Retinal pigment epithelial cell (primary cell): ENCODE measurements at regions not wholly inside any gene's neighbourhood (a gene's known extent, or its start where the extent isn't known, plus 50 kb on each side); places are given as distances from the start of the nearest gene placed in this dataset.

ENCODE experiments used
- DNase-seq: peaks from one replicate; pipeline ENCODE4 v3.0.0-alpha.2; 2010; ENCODE audit warnings: low read depth
- H3K4me3 ChIP-seq: 2 replicates; pipeline ENCODE4 v1.5.1; 2011; ENCODE audit warnings: mild to moderate bottlenecking, low read length, control low read depth, moderate library complexity
- CTCF ChIP-seq: conservative IDR thresholded peaks from 2 replicates; pipeline ENCODE4 v1.5.1; 2011; ENCODE audit warnings: low read depth, low read length, control low read depth, inconsistent platforms

GRCh38 chr3:102159810-102160451 is 274.9 kb upstream of the ZPLD1 start:
- DNase-seq = no peak
- no peak for TF ChIP-seq CTCF
- H3K4me3 ChIP-seq = no peak overlapping the region

- DNase-seq = no peak
- no peak overlapping the region for H3K4me3 ChIP-seq
- no peak for TF ChIP-seq CTCF
Measured at GRCh38 chr3:102161384-102162006, 273.3 kb upstream of the ZPLD1 start.

- no peak for TF ChIP-seq CTCF
- H3K4me3 ChIP-seq = no peak overlapping the region
Measured at GRCh38 chr3:102162251-102162650, 272.6 kb upstream of the ZPLD1 start.

GRCh38 chr3:102163039-102163817 is 271.6 kb upstream of the ZPLD1 start:
- TF ChIP-seq CTCF = no peak
- H3K4me3 ChIP-seq = no peak overlapping the region
- peak; percentile 94 for DNase-seq

More at GRCh38 chr3:102162251-102162650, 272.6 kb upstream of the ZPLD1 start:
- no peak for DNase-seq

- TF ChIP-seq CTCF = no peak
- H3K4me3 ChIP-seq = no peak overlapping the region
- no peak for DNase-seq
Measured at GRCh38 chr3:102163818-102164154, 271.0 kb upstream of the ZPLD1 start.

GRCh38 chr3:102165367-102165766 is 269.4 kb upstream of the ZPLD1 start:
- H3K4me3 ChIP-seq = no peak overlapping the region
- no peak for TF ChIP-seq CTCF
- DNase-seq = peak; percentile 85
